OCI-LY3 (cell line): ENCODE measurements at regions not wholly inside any gene's neighbourhood (a gene's known extent, or its start where the extent isn't known, plus 50 kb on each side); places are given as distances from the start of the nearest gene placed in this dataset.

Experiments
- H2AFZ ChIP-seq: fragments of 200-600, 300-600 bp; shearing (Covaris generic); 2 replicates; pipeline ENCODE4 v1.6.0; 2014; ENCODE audit warnings: antibody characterized with exemption, low read depth, low read length
- H3K27ac ChIP-seq: fragments of 200-600, 300-600 bp; sonication (generic); 2 replicates; pipeline ENCODE4 v1.5.1; 2014; ENCODE audit warnings: mild to moderate bottlenecking, low read length, moderate library complexity, mixed read lengths
- H3K27me3 ChIP-seq: fragments of 200-600, 300-600 bp; sonication (generic); 2 replicates; pipeline ENCODE4 v1.6.1; 2014; ENCODE audit warnings: low read depth, low read length, mixed read lengths
- H3K36me3 ChIP-seq: fragments of 200-600, 300-600 bp; sonication (generic); replicated peaks from 2 replicates; pipeline ENCODE3; 2014; ENCODE audit warnings: low read depth, low read length, mixed read lengths
- H3K4me1 ChIP-seq: fragments of 300-600, 200-600 bp; sonication (generic); 2 replicates; pipeline ENCODE4 v1.6.1; 2014; ENCODE audit warnings: low read length, mixed read lengths
- H3K4me2 ChIP-seq: fragments of 200-600, 300-600 bp; sonication (generic); 2 replicates; pipeline ENCODE4 v1.6.1; 2014; ENCODE audit warnings: low read length, mixed read lengths
- H3K4me3 ChIP-seq: fragments of 300-600, 200-600 bp; sonication (generic); 2 replicates; pipeline ENCODE4 v1.5.1; 2014; ENCODE audit warnings: antibody characterized with exemption, mild to moderate bottlenecking, low read length, moderate library complexity
- H3K79me2 ChIP-seq: fragments of 300-600, 200-600 bp; shearing (Covaris generic); 2 replicates; pipeline ENCODE4 v1.6.1; 2014; ENCODE audit warnings: mild to moderate bottlenecking, low read length, mixed read lengths
- H3K9ac ChIP-seq: fragments of 300-600, 200-600 bp; shearing (Covaris generic); 2 replicates; pipeline ENCODE4 v1.6.0; 2014; ENCODE audit warnings: mild to moderate bottlenecking, low read length, moderate library complexity
- H3K9me3 ChIP-seq: fragments of 200-600, 300-600 bp; shearing (Covaris generic); 2 replicates; pipeline ENCODE4 v1.6.1; 2014; ENCODE audit warnings: low read length, mixed read lengths; ENCODE audit not compliant: insufficient read depth
- H4K20me1 ChIP-seq: fragments of 200-600, 300-600 bp; sonication (generic); 2 replicates; pipeline ENCODE4 v1.6.1; 2016; ENCODE audit warnings: low read length, mixed read lengths; ENCODE audit not compliant: insufficient read depth
- CTCF ChIP-seq: fragments of 200-600, 300-600 bp; sonication (generic); IDR thresholded peaks from 2 replicates; pipeline ENCODE4 v1.5.1; 2014; ENCODE audit warnings: antibody characterized with exemption, low read length, low read depth
- EZH2phosphoT487 ChIP-seq: fragments of 200-600 bp; shearing (Covaris generic); IDR thresholded peaks from 2 replicates; pipeline ENCODE4 v1.6.1; 2018; ENCODE audit warnings: antibody characterized with exemption, mixed run types, low read depth

GRCh38 chr19:27891411-27891810 is 1321.5 kb downstream of the UQCRFS1 start:
- no peaks in the 10 kb centered on the region for H3K4me1 ChIP-seq
- TF ChIP-seq EZH2phosphoT487 (no peak), CTCF (no peak)

DNA sequence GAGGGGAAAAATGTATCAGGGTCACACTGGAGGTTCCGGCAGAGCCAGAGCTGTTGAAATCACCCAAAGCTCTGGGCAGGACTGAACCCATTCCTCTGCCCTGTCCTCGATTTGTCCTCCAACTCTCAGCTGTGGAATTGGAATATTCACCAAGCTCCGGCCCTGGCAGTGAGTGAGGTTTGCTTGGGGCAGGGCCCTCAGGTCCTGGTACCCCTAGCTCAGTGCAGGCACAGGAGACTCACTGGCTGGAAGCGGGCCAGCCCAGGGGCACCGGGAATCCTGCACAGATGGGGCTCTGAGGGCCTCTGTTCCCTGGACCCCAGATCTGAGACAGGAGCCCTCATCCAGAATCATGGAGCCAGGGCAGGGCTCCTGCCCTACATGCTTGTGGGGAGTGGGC is 1322.3 kb downstream of the UQCRFS1 start:
- Histone ChIP-seq H3K4me2 (no peak overlapping the region), H3K4me1 (no peaks in the 10 kb centered on the region), H3K27me3 (peaks cover 9% of the 10 kb centered on the region), H3K9me3 (no peaks in the 10 kb centered on the region), H4K20me1 (no peaks in the 10 kb centered on the region), H2AFZ (no peak overlapping the region), H3K79me2 (no peaks in the 10 kb centered on the region), H3K36me3 (no peaks in the 10 kb centered on the region), H3K27ac (no peak overlapping the region), H3K9ac (no peak overlapping the region), H3K4me3 (no peak overlapping the region)
- TF ChIP-seq CTCF (no peak), EZH2phosphoT487 (no peak)

More at GRCh38 chr19:27891411-27891810, 1321.5 kb downstream of the UQCRFS1 start:
- Histone ChIP-seq H3K4me3 (no peak overlapping the region), H3K4me2 (no peak overlapping the region), H3K9me3 (no peaks in the 10 kb centered on the region), H2AFZ (no peak overlapping the region), H3K36me3 (no peaks in the 10 kb centered on the region), H4K20me1 (no peaks in the 10 kb centered on the region), H3K9ac (no peak overlapping the region), H3K27ac (no peak overlapping the region), H3K79me2 (no peaks in the 10 kb centered on the region), H3K27me3 (peaks cover 9% of the 10 kb centered on the region)

- Histone ChIP-seq H2AFZ (no peak overlapping the region), H3K4me2 (no peak overlapping the region), H3K27me3 (peaks cover 9% of the 10 kb centered on the region), H3K9me3 (no peaks in the 10 kb centered on the region), H3K79me2 (no peaks in the 10 kb centered on the region), H3K27ac (no peak overlapping the region), H3K4me3 (no peak overlapping the region), H4K20me1 (no peaks in the 10 kb centered on the region), H3K9ac (no peak overlapping the region), H3K36me3 (no peaks in the 10 kb centered on the region), H3K4me1 (no peaks in the 10 kb centered on the region)
- TF ChIP-seq CTCF (no peak), EZH2phosphoT487 (no peak)
Observed at GRCh38 chr19:27890206-27890605, 1322.7 kb downstream of the UQCRFS1 start.

GRCh38 chr19:27889156-27889555 is 1323.8 kb downstream of the UQCRFS1 start:
- no peak overlapping the region for H2AFZ ChIP-seq
- TF ChIP-seq EZH2phosphoT487 (no peak), CTCF (no peak)
- H3K27me3 ChIP-seq = peaks cover 9% of the 10 kb centered on the region
- H3K4me2 ChIP-seq = no peak overlapping the region
- no peaks in the 10 kb centered on the region for H3K4me1 ChIP-seq
- H3K79me2 ChIP-seq = no peaks in the 10 kb centered on the region
- no peak overlapping the region for H3K9ac ChIP-seq
- no peaks in the 10 kb centered on the region for H3K36me3 ChIP-seq
- no peaks in the 10 kb centered on the region for H4K20me1 ChIP-seq
- no peaks in the 10 kb centered on the region for H3K9me3 ChIP-seq
- no peak overlapping the region for H3K4me3 ChIP-seq
- H3K27ac ChIP-seq = no peak overlapping the region
